Mucosa of rectum (tissue), 2 donors: ENCODE measurements at regions not wholly inside any gene's neighbourhood (a gene's known extent, or its start where the extent isn't known, plus 50 kb on each side); places are given as distances from the start of the nearest gene placed in this dataset.
"Not testable (repeated sequence)": the region's sequence is repeated elsewhere in the genome, so short reads cannot be mapped to it uniquely, and the experiment has no call there.

Source experiments
- H3K27ac ChIP-seq, 2 donors: one replicate each; pipeline ENCODE4 v1.7.0; 2013; ENCODE audit warnings: inconsistent platforms in 2 of 2, low read depth in 2 of 2, low read length in 2 of 2
- H3K27me3 ChIP-seq, 2 donors: one replicate each; pipeline ENCODE4 v1.7.0; 2013; ENCODE audit warnings: low read length in 2 of 2; ENCODE audit not compliant: control insufficient read depth in 2 of 2, insufficient read depth in 2 of 2
- H3K36me3 ChIP-seq, 2 donors: one replicate each; pipeline ENCODE4 v1.7.0; 2013; ENCODE audit warnings: low read length in 2 of 2; ENCODE audit not compliant: control insufficient read depth in 2 of 2, insufficient read depth in 2 of 2
- H3K4me1 ChIP-seq, 2 donors: one replicate each; pipeline ENCODE4 v1.7.0; 2013; ENCODE audit warnings: low read length in 2 of 2, mild to moderate bottlenecking in 1 of 2; ENCODE audit not compliant: control insufficient read depth in 2 of 2, insufficient read depth in 2 of 2
- H3K4me3 ChIP-seq, 2 donors: one replicate each; pipeline ENCODE4 v1.7.0; 2013; ENCODE audit warnings: low read length in 2 of 2
- H3K9ac ChIP-seq, 2 donors: one replicate each; pipeline ENCODE4 v1.7.0; 2013; ENCODE audit warnings: low read length in 2 of 2, low read depth in 1 of 2, mild to moderate bottlenecking in 1 of 2
- H3K9me3 ChIP-seq, 2 donors: one replicate each; pipeline ENCODE4 v1.7.0; 2013; ENCODE audit warnings: low read length in 2 of 2; ENCODE audit not compliant: control insufficient read depth in 2 of 2
- donor health status: healthy.
- donor health status: Normal muscosa, but diverticular disease.

DNA sequence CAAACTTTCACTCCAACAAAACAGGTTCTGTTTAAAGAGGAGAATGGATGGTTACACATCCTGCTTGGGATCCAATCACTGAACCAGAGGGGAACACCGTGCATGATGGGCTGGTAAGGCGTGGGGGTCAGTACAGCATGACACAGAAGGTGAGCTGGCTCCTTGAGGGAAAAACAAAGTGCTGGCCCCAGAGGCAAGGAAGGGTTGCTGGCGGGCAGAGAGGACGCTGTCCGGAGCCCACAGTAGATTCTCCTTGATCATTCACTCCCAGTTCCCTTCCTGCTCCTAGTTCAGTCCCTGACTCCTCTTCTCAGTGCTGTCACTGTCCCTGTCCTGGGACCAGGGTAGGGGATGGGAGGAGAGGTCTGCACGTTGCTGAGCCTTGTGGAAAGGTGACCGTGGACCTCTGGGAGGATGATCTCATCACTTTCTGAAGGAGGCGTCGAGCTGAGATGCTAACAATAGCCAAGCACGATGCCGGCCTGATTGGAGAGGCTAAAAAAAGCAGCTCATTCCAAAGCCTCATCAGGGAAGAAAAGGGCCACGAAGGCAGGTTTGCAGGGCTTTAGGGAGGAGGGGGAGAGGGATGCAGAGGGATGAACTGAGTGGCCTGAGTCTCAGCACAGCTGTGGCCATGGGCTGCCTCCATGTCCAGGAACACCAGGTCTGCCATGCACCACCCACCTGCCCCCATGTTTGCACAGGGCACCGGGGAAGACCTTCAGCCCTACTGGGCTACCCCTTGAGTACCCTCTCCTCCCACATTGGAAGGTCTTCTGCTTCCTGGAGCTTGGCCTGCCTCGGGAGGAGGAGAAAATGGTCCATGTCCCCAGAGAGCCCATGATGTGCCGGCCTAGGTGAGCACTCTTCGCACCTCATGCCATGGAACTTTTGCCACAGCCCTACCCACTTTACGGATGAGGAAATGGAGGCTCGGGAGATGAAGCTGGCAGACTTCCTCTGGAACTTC, 72.7 kb upstream of the RTL6 start:
- Histone ChIP-seq H3K9me3 (no peaks in the 10 kb centered on the region), H3K36me3 (no peaks in the 10 kb centered on the region), H3K9ac (no peak overlapping the region), H3K27ac (no peak overlapping the region), H3K27me3 (peaks cover 0 to 4% of the 10 kb centered on the region in 2 donors), H3K4me3 (no peak overlapping the region), H3K4me1 (no peaks in the 10 kb centered on the region)

DNA sequence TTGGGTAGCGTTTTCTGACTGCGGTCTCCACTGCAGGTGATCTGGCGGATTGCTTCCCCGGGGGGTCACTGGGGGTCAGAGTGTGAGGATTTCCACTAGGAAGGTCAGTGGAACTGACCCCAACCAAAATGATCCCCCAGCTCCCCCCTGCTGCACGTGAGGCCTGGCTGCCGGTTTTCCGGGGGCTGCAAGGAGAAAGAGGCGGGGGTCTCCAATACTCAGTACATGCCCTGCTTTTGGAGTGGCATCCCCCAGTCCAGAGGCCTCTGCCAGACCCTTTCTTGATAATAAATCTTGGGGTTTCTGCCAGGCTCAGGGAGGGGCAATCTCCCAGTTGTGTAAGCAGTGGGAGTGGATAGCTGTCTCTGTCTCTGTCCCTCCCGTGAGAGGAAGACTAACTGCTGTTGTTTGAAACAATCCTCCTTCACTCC, 71.5 kb upstream of the RTL6 start:
- Histone ChIP-seq H3K9ac (no peak overlapping the region), H3K4me1 (no peaks in the 10 kb centered on the region), H3K9me3 (no peaks in the 10 kb centered on the region), H3K4me3 (no peak overlapping the region), H3K27ac (no peak overlapping the region), H3K27me3 (no peaks in the 10 kb centered on the region), H3K36me3 (no peaks in the 10 kb centered on the region)

DNA sequence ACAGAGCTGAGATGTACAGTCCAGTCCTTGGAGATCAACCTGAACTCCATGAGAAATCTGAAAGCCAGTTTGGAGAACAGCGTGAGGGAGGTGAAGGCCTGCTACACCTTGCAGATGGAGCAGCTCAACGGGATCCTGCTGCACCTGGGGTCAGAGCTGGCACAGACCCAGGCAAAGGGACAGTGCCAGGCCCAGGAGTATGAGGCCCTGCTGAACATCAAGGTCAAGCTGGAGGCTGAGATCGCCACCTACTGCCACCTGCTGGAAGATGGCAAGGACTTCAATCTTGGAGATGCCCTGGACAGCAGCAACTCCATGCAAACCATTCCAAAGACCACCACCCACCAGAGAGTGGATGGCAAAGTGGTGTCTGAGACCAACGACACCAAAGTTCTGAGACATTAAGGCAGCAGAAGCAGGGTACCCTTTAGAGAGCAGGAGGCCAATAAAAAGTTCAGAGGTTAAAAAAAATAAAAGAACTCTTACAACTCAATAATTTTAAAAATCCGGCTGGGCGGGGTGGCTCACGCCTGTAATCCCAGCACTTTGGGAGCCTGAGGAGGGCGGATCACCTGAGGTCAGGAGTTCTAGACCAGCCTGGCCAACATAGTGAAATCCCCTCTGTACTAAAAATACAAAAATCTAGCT, 69.9 kb upstream of the RTL6 start:
- H3K27me3 ChIP-seq = no peaks in the 10 kb centered on the region
- H3K4me3 ChIP-seq = no peak overlapping the region
- no peaks in the 10 kb centered on the region for H3K9me3 ChIP-seq
- H3K27ac ChIP-seq = no peak overlapping the region
- H3K4me1 ChIP-seq = no peaks in the 10 kb centered on the region
- no peak overlapping the region for H3K9ac ChIP-seq
- no peaks in the 10 kb centered on the region for H3K36me3 ChIP-seq

DNA sequence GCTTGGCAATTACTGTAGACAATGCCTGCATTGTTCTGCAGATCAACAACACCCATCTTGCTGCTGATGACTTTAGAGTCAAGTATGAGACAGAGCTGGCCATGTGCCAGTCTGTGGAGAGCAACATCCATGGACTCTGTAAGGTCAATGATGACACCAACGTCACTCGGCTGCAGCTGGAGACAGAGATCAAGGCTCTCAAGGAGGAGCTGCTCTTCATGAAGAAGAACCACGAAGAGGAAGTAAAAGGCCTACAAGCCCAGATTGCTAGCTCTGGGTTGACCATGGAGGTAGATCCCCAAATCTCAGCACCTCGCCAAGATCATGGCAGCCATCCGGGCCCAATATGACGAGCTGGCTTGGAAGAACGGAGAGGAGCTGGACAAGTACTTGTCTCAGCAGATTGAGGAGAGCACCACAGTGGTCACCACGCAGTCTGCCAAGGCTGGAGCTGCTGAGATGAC, 69.4 kb upstream of the RTL6 start:
- not testable (repeated sequence) for H3K4me3 ChIP-seq, H3K9me3 ChIP-seq, H3K27ac ChIP-seq, H3K4me1 ChIP-seq, H3K27me3 ChIP-seq, H3K9ac ChIP-seq, H3K36me3 ChIP-seq

DNA sequence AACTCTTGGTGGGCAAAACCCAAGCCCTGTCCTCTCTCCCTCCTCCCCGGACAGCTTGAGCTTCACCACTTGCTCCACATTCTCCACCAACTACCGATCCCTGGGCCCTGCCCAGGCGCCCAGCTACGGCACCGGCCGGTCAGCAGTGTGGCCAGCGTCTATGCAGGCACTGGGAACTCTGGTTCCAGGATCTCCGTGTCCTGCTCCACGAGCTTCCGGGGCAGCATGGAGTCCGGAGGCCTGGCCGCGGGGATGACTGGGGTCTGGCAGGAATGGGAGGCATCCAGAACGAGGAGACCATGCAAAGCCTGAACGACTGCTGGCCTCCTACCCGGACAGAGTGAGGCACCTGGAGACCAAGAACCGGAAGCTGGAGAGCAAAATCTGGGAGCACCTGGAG, 68.9 kb upstream of the RTL6 start:
- Histone ChIP-seq H3K27ac (no peak overlapping the region), H3K4me1 (no peaks in the 10 kb centered on the region), H3K36me3 (no peaks in the 10 kb centered on the region), H3K9ac (no peak overlapping the region), H3K27me3 (no peaks in the 10 kb centered on the region), H3K9me3 (no peaks in the 10 kb centered on the region), H3K4me3 (no peak overlapping the region)

DNA sequence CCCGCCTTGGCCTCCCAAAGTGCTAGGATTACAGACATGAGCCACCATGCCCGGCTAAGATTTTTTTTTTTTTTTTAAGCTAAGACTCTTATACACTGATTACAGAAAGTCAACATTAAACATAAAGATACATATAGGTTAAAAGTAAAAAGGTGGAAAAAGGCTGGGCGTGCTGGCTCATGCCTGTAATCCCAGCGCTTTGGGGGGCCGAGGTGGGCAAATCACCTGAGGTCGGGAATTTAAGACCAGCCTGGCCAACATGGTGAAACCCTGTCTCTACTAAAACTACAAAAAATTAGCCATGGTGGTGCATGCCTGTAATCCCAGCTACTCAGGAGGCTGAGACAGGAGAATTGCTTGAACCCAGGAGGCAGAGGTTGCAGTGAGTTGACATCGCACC, 64.6 kb upstream of the RTL6 start:
- H3K9me3 ChIP-seq, H3K9ac ChIP-seq, H3K27ac ChIP-seq, H3K27me3 ChIP-seq, H3K4me1 ChIP-seq, H3K36me3 ChIP-seq, H3K4me3 ChIP-seq: not testable (repeated sequence)

DNA sequence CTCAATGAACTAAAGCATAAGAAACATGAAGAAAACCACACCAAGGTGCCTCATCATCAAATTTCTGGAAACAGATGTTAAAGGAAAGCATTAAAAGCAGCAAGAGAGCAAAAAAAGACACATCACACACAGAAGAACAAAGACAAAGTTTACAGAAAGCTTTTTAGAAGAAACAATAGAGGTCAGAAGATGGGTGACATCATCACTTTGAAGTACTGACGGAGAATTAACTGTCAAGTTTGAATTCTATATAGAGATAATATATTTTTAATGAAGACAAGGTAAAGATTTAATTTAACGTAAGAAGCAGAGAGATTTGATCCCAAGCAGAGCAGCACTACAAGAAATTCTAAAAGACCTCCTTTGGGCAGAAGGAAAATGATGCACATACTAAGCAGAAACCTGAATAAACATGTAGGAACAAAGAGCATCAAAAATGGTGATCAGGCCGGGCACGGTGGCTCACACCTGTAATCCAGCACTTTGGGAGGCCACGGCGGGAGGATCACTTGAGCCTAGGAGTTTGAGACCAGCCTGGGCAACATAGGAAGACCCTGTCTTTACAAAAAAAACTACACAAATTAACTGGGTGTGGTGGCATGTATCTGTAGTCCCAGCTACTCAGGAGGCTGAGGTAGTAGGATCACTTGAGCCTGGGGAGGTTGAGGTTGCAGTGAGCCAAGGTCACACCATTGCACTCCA, 63.3 kb upstream of the RTL6 start:
- Histone ChIP-seq H3K4me1 (no peaks in the 10 kb centered on the region), H3K9ac (no peak overlapping the region), H3K9me3 (no peaks in the 10 kb centered on the region), H3K27me3 (no peaks in the 10 kb centered on the region), H3K36me3 (no peaks in the 10 kb centered on the region), H3K4me3 (no peak overlapping the region), H3K27ac (no peak overlapping the region)

DNA sequence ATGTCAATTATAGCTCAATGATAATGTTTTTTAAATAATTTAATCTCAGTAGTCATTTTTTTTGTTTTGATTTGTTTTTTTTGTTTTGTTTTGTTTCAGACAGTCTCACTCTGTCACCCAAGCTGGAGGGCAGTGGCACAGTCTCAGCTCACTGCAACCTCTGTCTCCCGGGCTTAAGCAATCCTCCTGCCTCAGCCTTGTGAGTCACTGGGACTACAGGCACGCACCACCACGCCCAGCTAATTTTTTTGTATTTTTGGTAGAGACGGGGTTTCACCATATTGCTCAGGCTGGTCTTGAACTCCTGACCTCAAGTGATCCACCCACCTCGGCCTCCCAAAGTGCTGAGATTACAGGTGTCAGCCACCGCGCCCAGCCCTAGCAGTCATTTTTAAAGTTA, 60.6 kb upstream of the RTL6 start:
- not testable (repeated sequence) for H3K9me3 ChIP-seq, H3K27me3 ChIP-seq, H3K9ac ChIP-seq, H3K4me3 ChIP-seq, H3K36me3 ChIP-seq, H3K27ac ChIP-seq, H3K4me1 ChIP-seq

DNA sequence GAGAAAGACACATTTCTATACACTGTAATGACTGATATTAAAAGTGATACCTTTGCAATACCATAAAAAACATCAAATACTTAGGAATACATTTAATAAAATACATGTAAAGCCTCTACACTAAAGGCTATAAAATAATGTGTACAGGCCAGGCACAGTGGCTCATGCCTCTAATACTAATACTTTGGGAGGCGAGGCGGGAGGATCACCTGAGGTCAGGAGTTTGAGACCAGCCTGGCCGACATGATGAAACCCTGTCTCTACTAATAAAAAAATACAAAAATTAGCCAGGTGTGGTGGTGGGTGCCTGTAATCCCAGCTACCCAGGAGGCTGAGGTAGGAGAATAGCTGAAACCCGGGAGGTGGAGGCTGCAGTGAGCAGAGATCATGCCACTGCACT, 59.8 kb upstream of the RTL6 start:
- not testable (repeated sequence) for H3K27ac ChIP-seq, H3K27me3 ChIP-seq

More for the DNA sequence above, 59.8 kb upstream of the RTL6 start:
- H3K4me3 ChIP-seq, H3K36me3 ChIP-seq, H3K4me1 ChIP-seq, H3K9me3 ChIP-seq, H3K9ac ChIP-seq: not testable (repeated sequence)
